ENCODE measurements at regions not wholly inside any gene's neighbourhood (a gene's known extent, or its start where the extent isn't known, plus 50 kb on each side); places are given as distances from the start of the nearest gene placed in this dataset.

DNA sequence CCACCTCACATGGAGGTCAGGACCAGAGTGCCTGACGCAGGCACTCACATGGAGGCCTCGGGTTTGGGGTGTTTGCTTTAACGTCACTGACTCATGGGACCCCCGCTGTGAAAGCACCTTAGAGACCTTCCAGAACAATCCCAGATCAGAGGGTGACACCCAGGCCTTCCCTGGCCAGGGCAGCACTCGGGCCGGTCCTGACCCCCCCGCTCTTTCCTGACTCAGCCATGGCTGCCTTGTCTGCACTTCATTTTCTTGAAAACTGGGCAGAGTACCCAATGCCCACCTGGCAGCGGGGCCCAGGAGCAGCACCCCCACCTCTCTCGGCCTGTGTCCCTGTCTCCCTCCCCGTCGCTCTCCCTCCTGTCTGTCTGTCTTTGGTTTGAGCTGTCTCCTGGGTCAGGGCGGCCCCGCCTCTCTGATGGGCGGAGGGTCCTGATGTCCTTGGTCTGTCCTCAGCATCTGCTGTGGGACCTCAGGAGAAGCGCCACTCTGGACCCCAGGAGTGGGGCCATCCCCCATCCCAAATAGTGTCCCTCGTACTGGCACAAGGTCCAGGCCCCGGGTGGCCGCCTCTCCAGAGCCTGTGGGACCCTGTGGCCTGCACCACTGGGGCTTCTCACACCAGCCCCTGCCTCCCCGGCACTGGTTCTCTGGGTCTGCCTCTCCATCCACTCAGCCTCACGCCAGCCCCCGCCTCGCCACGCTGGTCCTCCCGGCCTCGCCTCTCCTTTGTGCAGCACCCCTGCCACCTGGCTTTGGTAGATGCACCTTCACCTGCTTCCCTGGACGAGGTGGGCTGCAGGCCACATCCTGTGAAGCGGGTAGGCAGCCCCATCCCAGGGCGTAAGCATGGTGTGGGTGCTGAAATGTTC lies 55.9 kb upstream of the ZNF469 start:
- peaks cover 0 to 8% (median 0%) of the 10 kb centered on the region in 4 donors for H3K9me3 ChIP-seq
- H3K36me3 ChIP-seq: no peaks in the 10 kb centered on the region
- no peak overlapping the region for H3K27ac ChIP-seq
- 90 to 92% (median 90%) methylated on average over 25 to 28 of the region's 28 CpGs for WGBS, 5 donors
- intact Hi-C loops (cut with DNase I; ENCODE audit: low total_unique reads): no loop called here
- TF ChIP-seq POLR2A (IDR thresholded peaks at IDR 0.05): no peak
- TF ChIP-seq, protein P1, sequence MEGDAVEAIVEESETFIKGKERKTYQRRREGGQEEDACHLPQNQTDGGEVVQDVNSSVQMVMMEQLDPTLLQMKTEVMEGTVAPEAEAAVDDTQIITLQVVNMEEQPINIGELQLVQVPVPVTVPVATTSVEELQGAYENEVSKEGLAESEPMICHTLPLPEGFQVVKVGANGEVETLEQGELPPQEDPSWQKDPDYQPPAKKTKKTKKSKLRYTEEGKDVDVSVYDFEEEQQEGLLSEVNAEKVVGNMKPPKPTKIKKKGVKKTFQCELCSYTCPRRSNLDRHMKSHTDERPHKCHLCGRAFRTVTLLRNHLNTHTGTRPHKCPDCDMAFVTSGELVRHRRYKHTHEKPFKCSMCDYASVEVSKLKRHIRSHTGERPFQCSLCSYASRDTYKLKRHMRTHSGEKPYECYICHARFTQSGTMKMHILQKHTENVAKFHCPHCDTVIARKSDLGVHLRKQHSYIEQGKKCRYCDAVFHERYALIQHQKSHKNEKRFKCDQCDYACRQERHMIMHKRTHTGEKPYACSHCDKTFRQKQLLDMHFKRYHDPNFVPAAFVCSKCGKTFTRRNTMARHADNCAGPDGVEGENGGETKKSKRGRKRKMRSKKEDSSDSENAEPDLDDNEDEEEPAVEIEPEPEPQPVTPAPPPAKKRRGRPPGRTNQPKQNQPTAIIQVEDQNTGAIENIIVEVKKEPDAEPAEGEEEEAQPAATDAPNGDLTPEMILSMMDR (IDR thresholded peaks at IDR 0.05): no peak
- no peaks in the 10 kb centered on the region for H3K27me3 ChIP-seq
- DNase-seq: no peak
- no peak overlapping the region for H3K4me3 ChIP-seq
- H3K4me1 ChIP-seq: peaks cover 0 to under 1% (median 0%) of the 10 kb centered on the region in 4 donors

DNA sequence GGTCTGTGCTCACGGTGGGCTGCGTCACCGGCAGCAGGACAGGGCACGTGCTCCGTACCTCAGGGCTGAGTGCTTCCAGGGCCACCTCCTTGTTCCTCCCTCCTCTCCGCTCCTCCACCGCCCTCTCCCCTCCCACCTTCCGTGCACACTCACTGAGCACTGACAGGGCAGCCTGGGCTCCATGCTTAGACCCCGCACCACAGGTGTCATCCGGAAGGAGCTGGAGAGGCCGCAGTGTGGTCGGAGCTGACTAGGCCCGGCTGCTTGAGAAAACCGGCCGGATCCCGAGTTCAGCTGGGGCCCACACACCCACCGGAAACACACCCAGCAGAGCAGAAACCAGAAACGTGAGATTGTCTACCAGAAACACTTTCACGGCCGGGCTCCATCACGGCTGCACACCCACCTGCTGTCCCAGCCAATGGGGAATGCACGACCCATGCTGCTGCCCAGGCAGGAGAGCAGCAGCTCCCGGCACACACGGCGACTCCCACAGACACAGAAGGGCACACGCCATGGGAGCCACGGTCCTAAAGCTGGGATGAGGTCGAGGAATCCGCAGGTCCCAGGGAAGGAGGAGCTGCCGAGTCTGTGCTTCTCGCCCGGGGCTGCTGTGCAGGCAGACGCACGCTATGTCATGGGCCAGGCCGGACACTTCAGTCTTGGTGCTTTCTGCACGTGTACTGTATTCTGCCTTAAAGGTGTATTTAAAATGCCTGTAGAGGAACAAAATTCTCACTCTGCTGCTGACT lies 55.0 kb upstream of the ZNF469 start:
- H3K36me3 ChIP-seq: no peaks in the 10 kb centered on the region
- intact Hi-C loops (cut with DNase I; ENCODE audit: low total_unique reads): no loop called here
- H3K27ac ChIP-seq: no peak overlapping the region
- H3K27me3 ChIP-seq: no peaks in the 10 kb centered on the region
- peaks cover 0 to 8% (median 0%) of the 10 kb centered on the region in 4 donors for H3K9me3 ChIP-seq
- peaks cover 0 to 10% (median 4%) of the 10 kb centered on the region in 4 donors for H3K4me1 ChIP-seq
- DNase-seq: no peak
- TF ChIP-seq POLR2AphosphoS5 (IDR thresholded peaks at IDR 0.05) (no peak), POLR2A (IDR thresholded peaks at IDR 0.05) (no peak), EP300 (IDR thresholded peaks at IDR 0.05) (no peak)
- TF ChIP-seq, protein P1 (IDR thresholded peaks at IDR 0.05): no peak
- H3K4me3 ChIP-seq: no peak overlapping the region
- 74 to 86% (median 82%) methylated on average over 32 to 36 of the region's 36 CpGs for WGBS, 5 donors

DNA sequence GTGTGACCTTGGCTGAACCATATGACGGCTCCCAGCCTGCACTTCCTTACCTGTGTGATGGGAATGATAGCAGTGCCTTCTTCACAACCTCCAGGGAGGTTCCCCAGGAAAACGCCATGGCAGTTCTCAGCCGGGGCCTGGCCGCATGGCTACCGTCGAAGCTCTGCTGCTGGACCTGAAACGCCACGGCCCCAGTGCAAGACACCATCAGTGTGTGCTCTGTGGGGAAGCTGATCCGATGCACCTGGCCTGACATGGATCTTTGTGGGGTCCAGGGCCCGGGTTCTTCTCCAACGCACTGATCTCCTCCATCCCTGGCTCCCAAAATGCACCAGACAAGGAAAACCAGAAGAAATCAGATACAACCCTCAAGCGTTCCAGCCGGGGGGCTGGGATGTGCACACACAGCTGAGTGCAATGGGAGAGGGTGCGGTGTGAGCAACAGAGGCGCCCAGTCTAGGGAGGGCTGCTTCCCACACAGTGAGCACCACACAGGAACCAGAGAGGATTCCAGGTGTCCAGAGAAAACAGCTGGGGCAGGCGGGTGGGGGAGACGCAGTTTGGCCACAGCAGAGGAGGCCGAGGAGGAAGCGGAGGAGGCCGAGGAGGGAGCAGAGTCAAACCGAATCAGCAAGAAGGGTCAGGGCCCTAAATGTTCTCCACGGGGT lies 54.3 kb upstream of the ZNF469 start:
- H3K27me3 ChIP-seq: no peaks in the 10 kb centered on the region
- no peak for DNase-seq
- H3K9me3 ChIP-seq: peaks cover 0 to 8% (median 0%) of the 10 kb centered on the region in 4 donors
- H3K4me1 ChIP-seq: peaks cover 0 to 12% (median 4%) of the 10 kb centered on the region in 4 donors
- intact Hi-C loops (cut with DNase I; ENCODE audit: low total_unique reads): no loop called here
- H3K27ac ChIP-seq: no peak overlapping the region
- no peaks in the 10 kb centered on the region for H3K36me3 ChIP-seq
- TF ChIP-seq POLR2AphosphoS5 (IDR thresholded peaks at IDR 0.05): no peak
- TF ChIP-seq EP300 (IDR thresholded peaks at IDR 0.05): no peak
- TF ChIP-seq POLR2A (IDR thresholded peaks at IDR 0.05): no peak
- TF ChIP-seq, protein P1 (IDR thresholded peaks at IDR 0.05): no peak
- H3K4me3 ChIP-seq: no peak overlapping the region
- WGBS, 5 donors: 77 to 89% (median 84%) methylated on average over 14 to 22 of the region's 22 CpGs
